Omental fat pad (tissue), 3 donors: ENCODE measurements at regions not wholly inside any gene's neighbourhood (a gene's known extent, or its start where the extent isn't known, plus 50 kb on each side); places are given as distances from the start of the nearest gene placed in this dataset. TPM values are rescaled to one million over a fixed set of nuclear protein-coding genes. Genes with fewer than 3 reads are reported as not detected.

Source experiments
- ATAC-seq: fragments of 150-250 bp; one replicate; pipeline ENCODE4 v1.9.1; 2016; ENCODE audit warnings: mild to moderate bottlenecking, moderate library complexity; ENCODE audit not compliant: low FRiP score
- DNase-seq: peaks from one replicate; pipeline ENCODE4 v3.0.0-alpha.2; 2019; ENCODE audit warnings: low spot score
- small RNA-seq: library from RNA; depleted of rRNA; stranded (forward); fragments of <200 nt; gene quantifications from one replicate; pipeline ENCODE3, GENCODE V24; 2016
- TF ChIP-seq, protein P1 (sequence below), 3 donors: fragments of 450-650 bp; IDR thresholded peaks; one replicate each; pipeline ENCODE4 v1.5.1; 2016 to 2017; ENCODE audit warnings: antibody characterized with exemption in 3 of 3, mild to moderate bottlenecking in 3 of 3, moderate library complexity in 2 of 3

DNA sequence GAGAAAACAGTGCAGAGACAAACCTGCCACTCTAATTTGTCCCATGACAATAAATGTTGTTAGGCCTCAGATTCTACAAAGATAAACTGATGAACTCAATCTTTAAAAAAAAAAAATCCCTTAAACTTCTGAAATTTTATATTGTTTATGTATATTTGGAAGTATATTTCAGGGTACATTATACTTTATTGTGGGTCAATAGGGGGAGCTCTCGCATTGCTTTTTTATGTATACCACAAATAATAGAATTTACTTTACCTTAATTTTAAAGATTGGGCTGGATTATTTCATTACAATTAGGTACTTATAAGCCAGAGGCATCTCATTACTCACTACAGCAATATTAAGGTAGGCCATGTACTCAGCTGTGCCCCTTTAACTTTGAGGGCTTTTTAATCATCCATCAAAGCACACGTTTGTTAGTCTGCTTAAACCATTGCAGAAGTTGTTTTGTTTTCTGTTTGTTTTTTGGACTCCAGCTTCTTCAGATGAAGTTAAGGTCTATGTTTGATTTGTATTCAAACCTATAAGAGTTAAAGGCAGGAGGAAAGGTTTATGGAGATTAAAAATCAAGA, 56.3 kb upstream of the EYA4 start:
- no peak for ATAC-seq
- DNase-seq: no peak
- TF ChIP-seq, protein P1, sequence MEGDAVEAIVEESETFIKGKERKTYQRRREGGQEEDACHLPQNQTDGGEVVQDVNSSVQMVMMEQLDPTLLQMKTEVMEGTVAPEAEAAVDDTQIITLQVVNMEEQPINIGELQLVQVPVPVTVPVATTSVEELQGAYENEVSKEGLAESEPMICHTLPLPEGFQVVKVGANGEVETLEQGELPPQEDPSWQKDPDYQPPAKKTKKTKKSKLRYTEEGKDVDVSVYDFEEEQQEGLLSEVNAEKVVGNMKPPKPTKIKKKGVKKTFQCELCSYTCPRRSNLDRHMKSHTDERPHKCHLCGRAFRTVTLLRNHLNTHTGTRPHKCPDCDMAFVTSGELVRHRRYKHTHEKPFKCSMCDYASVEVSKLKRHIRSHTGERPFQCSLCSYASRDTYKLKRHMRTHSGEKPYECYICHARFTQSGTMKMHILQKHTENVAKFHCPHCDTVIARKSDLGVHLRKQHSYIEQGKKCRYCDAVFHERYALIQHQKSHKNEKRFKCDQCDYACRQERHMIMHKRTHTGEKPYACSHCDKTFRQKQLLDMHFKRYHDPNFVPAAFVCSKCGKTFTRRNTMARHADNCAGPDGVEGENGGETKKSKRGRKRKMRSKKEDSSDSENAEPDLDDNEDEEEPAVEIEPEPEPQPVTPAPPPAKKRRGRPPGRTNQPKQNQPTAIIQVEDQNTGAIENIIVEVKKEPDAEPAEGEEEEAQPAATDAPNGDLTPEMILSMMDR (IDR thresholded peaks at IDR 0.05): no peak

- TF ChIP-seq, protein P1 (IDR thresholded peaks at IDR 0.05): no peak
Measured at GRCh38 chr6:133185731-133186130, 55.4 kb upstream of the EYA4 start.

DNA sequence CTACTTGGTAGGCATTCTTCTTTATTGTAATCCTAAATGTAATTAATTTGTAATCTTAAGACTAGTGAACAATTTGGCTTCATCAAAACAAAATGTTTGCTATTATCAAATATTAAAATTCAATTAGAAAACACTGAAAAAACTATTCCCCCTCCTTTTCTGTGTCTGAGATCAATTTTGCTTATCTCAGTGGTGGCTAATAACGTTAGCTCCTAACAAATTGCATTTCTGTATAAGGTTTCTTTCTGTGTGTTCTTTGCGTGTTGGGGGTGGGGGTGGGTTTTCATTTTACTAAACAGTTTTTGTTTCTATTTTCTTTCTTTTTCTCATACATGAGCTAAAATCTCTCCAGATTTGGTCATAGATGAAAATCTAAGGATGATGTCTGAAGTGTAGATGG, 54.0 kb upstream of the EYA4 start:
- TF ChIP-seq, protein P1 (IDR thresholded peaks at IDR 0.05): no peak
- DNase-seq (no peak), ATAC-seq (no peak)

More at GRCh38 chr6:133185731-133186130, 55.4 kb upstream of the EYA4 start:
- ATAC-seq (no peak), DNase-seq (no peak)

DNA sequence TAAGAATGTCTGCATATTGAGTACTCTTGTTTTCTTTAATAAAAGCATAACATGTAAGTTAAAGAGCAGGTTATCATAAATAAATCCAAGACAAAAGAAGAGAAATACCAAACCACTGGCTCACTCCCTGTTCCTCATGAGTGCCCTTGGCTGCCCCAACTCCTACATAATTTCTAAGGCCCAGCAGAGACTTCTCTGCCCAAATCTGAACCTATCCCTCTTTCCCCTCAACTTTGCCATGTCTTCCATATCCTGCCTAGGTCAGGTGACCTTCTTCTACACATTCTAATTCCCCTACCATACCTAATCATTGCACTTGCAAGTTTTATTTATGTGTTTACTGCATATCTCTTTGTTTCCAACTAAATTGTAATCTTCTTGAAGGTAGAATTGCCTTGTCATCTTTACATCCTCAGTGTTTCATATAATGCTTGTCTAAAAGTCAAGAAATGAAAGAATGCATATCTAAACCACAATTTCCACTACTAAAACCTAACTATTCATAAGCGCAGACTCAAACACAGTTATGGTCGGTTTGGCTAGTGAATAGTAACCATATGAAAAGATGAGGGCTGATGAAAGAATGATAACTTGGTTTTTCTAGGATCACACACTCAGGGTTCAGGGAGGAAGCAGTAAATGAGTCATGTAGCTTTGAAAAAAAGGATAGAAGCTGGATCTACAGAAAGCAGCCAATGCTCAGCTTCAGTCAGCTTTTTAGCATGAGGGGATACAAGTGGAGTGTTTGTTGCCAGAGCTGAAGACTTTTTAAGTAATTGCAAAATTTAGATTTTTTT, 53.3 kb upstream of the EYA4 start:
- no peak for DNase-seq
- no peak for ATAC-seq
- TF ChIP-seq, protein P1 (IDR thresholded peaks at IDR 0.05): no peak

DNA sequence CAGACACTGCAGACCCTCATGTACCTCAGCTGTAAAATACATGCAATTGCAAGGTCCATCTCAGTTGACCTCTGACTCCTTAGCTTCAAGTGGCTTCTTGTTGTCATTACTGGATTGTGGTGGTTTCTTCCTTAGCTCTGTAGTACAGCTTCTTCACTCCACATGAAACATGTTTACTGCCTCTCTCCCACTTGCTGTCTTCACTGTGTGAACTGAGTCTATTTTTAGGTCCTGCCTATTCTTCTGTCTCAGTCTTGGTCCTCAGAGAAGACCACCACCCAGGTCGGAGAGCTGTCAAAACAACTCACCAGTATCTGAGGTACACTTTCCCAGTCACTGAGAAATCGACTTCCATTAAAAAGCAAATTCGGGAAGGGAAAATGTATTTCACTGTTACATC, 50.2 kb upstream of the EYA4 start:
- ATAC-seq (no peak), DNase-seq (no peak)
- TF ChIP-seq, protein P1 (IDR thresholded peaks at IDR 0.05): no peak

- ATAC-seq (no peak), DNase-seq (no peak)
- TF ChIP-seq, protein P1 (IDR thresholded peaks at IDR 0.05): no peak
Measured at GRCh38 chr6:133191323-133191722, 49.8 kb upstream of the EYA4 start.

Small RNAs in the stretch of these regions (small RNA-seq; reads per million reads assigned to genes)
- gene MTCYBP4: not detected
